ENCODE measurements at regions not wholly inside any gene's neighbourhood (a gene's known extent, or its start where the extent isn't known, plus 50 kb on each side); places are given as distances from the start of the nearest gene placed in this dataset.

- in situ Hi-C loops (cut with HindIII; ENCODE audit: low pct_unique_long_range_greater_than_20kb, low sequenced_read_pairs) (no loop called here), intact Hi-C loops (cut with micrococcal nuclease; ENCODE audit: unreplicated experiment) (no loop called here)
- ATAC-seq, result no peak
- TF ChIP-seq CTCF (IDR thresholded peaks at IDR 0.05) (no peak), SIN3A (IDR thresholded peaks at IDR 0.05; ENCODE audit: borderline replicate concordance, insufficient read depth, low read depth, low read length) (no peak), POLR2AphosphoS5 (IDR thresholded peaks at IDR 0.05; ENCODE audit: low read depth, low read length) (no peak), TCF7L2 (IDR thresholded peaks at IDR 0.05; ENCODE audit: low read depth, low read length) (no peak)
- TF ChIP-seq, protein P1, sequence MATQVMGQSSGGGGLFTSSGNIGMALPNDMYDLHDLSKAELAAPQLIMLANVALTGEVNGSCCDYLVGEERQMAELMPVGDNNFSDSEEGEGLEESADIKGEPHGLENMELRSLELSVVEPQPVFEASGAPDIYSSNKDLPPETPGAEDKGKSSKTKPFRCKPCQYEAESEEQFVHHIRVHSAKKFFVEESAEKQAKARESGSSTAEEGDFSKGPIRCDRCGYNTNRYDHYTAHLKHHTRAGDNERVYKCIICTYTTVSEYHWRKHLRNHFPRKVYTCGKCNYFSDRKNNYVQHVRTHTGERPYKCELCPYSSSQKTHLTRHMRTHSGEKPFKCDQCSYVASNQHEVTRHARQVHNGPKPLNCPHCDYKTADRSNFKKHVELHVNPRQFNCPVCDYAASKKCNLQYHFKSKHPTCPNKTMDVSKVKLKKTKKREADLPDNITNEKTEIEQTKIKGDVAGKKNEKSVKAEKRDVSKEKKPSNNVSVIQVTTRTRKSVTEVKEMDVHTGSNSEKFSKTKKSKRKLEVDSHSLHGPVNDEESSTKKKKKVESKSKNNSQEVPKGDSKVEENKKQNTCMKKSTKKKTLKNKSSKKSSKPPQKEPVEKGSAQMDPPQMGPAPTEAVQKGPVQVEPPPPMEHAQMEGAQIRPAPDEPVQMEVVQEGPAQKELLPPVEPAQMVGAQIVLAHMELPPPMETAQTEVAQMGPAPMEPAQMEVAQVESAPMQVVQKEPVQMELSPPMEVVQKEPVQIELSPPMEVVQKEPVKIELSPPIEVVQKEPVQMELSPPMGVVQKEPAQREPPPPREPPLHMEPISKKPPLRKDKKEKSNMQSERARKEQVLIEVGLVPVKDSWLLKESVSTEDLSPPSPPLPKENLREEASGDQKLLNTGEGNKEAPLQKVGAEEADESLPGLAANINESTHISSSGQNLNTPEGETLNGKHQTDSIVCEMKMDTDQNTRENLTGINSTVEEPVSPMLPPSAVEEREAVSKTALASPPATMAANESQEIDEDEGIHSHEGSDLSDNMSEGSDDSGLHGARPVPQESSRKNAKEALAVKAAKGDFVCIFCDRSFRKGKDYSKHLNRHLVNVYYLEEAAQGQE (IDR thresholded peaks at IDR 0.05; ENCODE audit: insufficient read depth in 1 of 2, low read depth in 2 of 2, low read length in 1 of 2), result no peak
- no peaks in the 10 kb centered on the region for H3K4me1 ChIP-seq (ENCODE audit: control insufficient read depth, insufficient read depth, low read length)
- H3K27me3 ChIP-seq (ENCODE audit: control insufficient read depth, insufficient read depth, low read length), result no peaks in the 10 kb centered on the region
- no peak for DNase-seq (ENCODE audit: low read depth, low spot score)
- no peak overlapping the region for H3K27ac ChIP-seq (ENCODE audit: low read length)
- no peaks in the 10 kb centered on the region for H3K9me3 ChIP-seq (ENCODE audit: control insufficient read depth, insufficient read depth, low read depth, low read length)
- no TSS peak for BruUV-seq (replicated peaks)
- POLR2A ChIA-PET, result no interaction called here
- no peaks in the 10 kb centered on the region for H3K36me3 ChIP-seq (ENCODE audit: control insufficient read depth, insufficient read depth, low read length)
- H3K4me3 ChIP-seq (ENCODE audit: low read depth in 2 of 2, low read length in 2 of 2), result no peak overlapping the region
- CTCF ChIA-PET, result no interaction called here
Observed at GRCh38 chr2:14715600-14715999, 83.1 kb downstream of the LRATD1 start.

- BruUV-seq (replicated peaks), result no TSS peak
- CTCF ChIA-PET, result no interaction called here
- POLR2A ChIA-PET, result no interaction called here
Observed at GRCh38 chr2:14716319-14716718, 83.8 kb downstream of the LRATD1 start.

More at GRCh38 chr2:14716319-14716718, 83.8 kb downstream of the LRATD1 start:
- intact Hi-C loops (cut with micrococcal nuclease; ENCODE audit: unreplicated experiment) (no loop called here), in situ Hi-C loops (cut with HindIII; ENCODE audit: low pct_unique_long_range_greater_than_20kb, low sequenced_read_pairs) (no loop called here)
- Histone ChIP-seq H3K36me3 (ENCODE audit: control insufficient read depth, insufficient read depth, low read length) (no peaks in the 10 kb centered on the region), H3K4me1 (ENCODE audit: control insufficient read depth, insufficient read depth, low read length) (no peaks in the 10 kb centered on the region), H3K27ac (ENCODE audit: low read length) (no peak overlapping the region), H3K27me3 (ENCODE audit: control insufficient read depth, insufficient read depth, low read length) (no peaks in the 10 kb centered on the region), H3K4me3 (ENCODE audit: low read depth in 2 of 2, low read length in 2 of 2) (no peak overlapping the region), H3K9me3 (ENCODE audit: control insufficient read depth, insufficient read depth, low read depth, low read length) (no peaks in the 10 kb centered on the region)
- DNase-seq (ENCODE audit: low read depth, low spot score) (no peak), ATAC-seq (no peak)
- TF ChIP-seq CTCF (IDR thresholded peaks at IDR 0.05), result no peak
- no peak for TF ChIP-seq TCF7L2 (IDR thresholded peaks at IDR 0.05; ENCODE audit: low read depth, low read length)
- no peak for TF ChIP-seq POLR2AphosphoS5 (IDR thresholded peaks at IDR 0.05; ENCODE audit: low read depth, low read length)
- TF ChIP-seq, protein P1 (IDR thresholded peaks at IDR 0.05; ENCODE audit: insufficient read depth in 1 of 2, low read depth in 2 of 2, low read length in 1 of 2), result no peak
- no peak for TF ChIP-seq SIN3A (IDR thresholded peaks at IDR 0.05; ENCODE audit: borderline replicate concordance, insufficient read depth, low read depth, low read length)

Measured in Panc1 (cell line).